IMR-90 (cell line): ENCODE measurements at regions not wholly inside any gene's neighbourhood (a gene's known extent, or its start where the extent isn't known, plus 50 kb on each side); places are given as distances from the start of the nearest gene placed in this dataset.

ENCODE experiments used
- ATAC-seq: fragments of 200-7000 bp; cut with Tn5 transposase; 2 replicates; pipeline ENCODE4 v1.9.1; 2020; ENCODE audit warnings: low read depth, mild to moderate bottlenecking, moderate library complexity
- BruUV-seq: library from RNA; stranded (reverse); fragments of 400-500 nt; replicated peaks from 2 replicates; lab custom pipeline; 2021; lab: Mats Ljungman, UMichigan
- CTCF ChIA-PET: fragments of 300-600 bp; formaldehyde crosslinking; extraction: SDS; loops from one replicate; lab custom pipeline; 2021; ENCODE audit warnings: antibody characterized with exemption; lab: Yijun Ruan, JAX
- POLR2A ChIA-PET: fragments of 300-600 bp; sonication (Branson Sonifier 250); formaldehyde crosslinking; loops from one replicate; lab custom pipeline; 2022; ENCODE audit warnings: antibody characterized with exemption; ENCODE audit not compliant: unreplicated experiment; lab: Charles Lee
- DNase-seq: peaks from one replicate; pipeline ENCODE4 v3.0.0; 2013
- H2AFZ ChIP-seq: replicated peaks from 2 replicates; pipeline ENCODE3; 2013; ENCODE audit warnings: low read length, mild to moderate bottlenecking; ENCODE audit not compliant: poor library complexity
- H2AK5ac ChIP-seq: 2 replicates; pipeline ENCODE4 v1.6.1; 2013; ENCODE audit warnings: low read depth, low read length, inconsistent platforms
- H2AK9ac ChIP-seq: replicated peaks from 2 replicates; pipeline ENCODE3; 2013; ENCODE audit warnings: mild to moderate bottlenecking, low read depth, low read length, moderate library complexity; ENCODE audit not compliant: poor library complexity
- H2BK120ac ChIP-seq: 2 replicates; pipeline ENCODE4 v1.6.1; 2013; ENCODE audit warnings: low read depth, low read length, inconsistent platforms
- H2BK15ac ChIP-seq: 3 replicates; pipeline ENCODE4 v1.6.1; 2013; ENCODE audit warnings: low read depth, low read length, inconsistent platforms
- H2BK20ac ChIP-seq: 2 replicates; pipeline ENCODE4 v1.6.1; 2013; ENCODE audit warnings: low read depth, mild to moderate bottlenecking, inconsistent platforms, low read length, moderate library complexity
- H2BK5ac ChIP-seq: 2 replicates; pipeline ENCODE4 v1.6.1; 2013; ENCODE audit warnings: mild to moderate bottlenecking, low read depth, low read length, inconsistent platforms; ENCODE audit not compliant: poor library complexity, severe bottlenecking
- H3K14ac ChIP-seq: replicated peaks from 2 replicates; pipeline ENCODE4 v1.6.1; 2013; ENCODE audit warnings: low read depth, low read length, inconsistent platforms
- H3K18ac ChIP-seq: 2 replicates; pipeline ENCODE4 v1.6.1; 2013; ENCODE audit warnings: low read depth, low read length, control low read depth
- H3K23ac ChIP-seq: 2 replicates; pipeline ENCODE4 v1.6.1; 2013; ENCODE audit warnings: low read depth, low read length, inconsistent platforms
- H3K27ac ChIP-seq: 2 replicates; pipeline ENCODE4 v1.5.1; 2013; ENCODE audit warnings: mild to moderate bottlenecking, control low read depth, low read length; ENCODE audit not compliant: insufficient read depth
- H3K27me3 ChIP-seq: 2 replicates; pipeline ENCODE4 v1.6.1; 2013; ENCODE audit warnings: low read length; ENCODE audit not compliant: control insufficient read depth, insufficient read depth
- H3K36me3 ChIP-seq: 2 replicates; pipeline ENCODE4 v1.6.1; 2013; ENCODE audit warnings: low read length, mixed read lengths; ENCODE audit not compliant: control insufficient read depth, insufficient read depth
- H3K4ac ChIP-seq: 2 replicates; pipeline ENCODE4 v1.6.1; 2013; ENCODE audit warnings: low read depth, low read length, inconsistent platforms
- H3K4me1 ChIP-seq: 2 replicates; pipeline ENCODE4 v1.6.1; 2013; ENCODE audit warnings: low read length, mixed read lengths; ENCODE audit not compliant: control insufficient read depth, insufficient read depth
- H3K4me2 ChIP-seq: 2 replicates; pipeline ENCODE4 v1.6.1; 2013; ENCODE audit warnings: low read depth, mild to moderate bottlenecking, control low read depth, low read length, moderate library complexity
- H3K4me3 ChIP-seq: 2 replicates; pipeline ENCODE4 v1.5.1; 2013; ENCODE audit warnings: low read depth, mild to moderate bottlenecking, control low read depth, low read length, moderate library complexity; ENCODE audit not compliant: insufficient read depth
- H3K56ac ChIP-seq: 2 replicates; pipeline ENCODE4 v1.6.1; 2013; ENCODE audit warnings: low read length, inconsistent platforms; ENCODE audit not compliant: insufficient read depth; ENCODE audit errors: extremely low read depth
- H3K79me1 ChIP-seq, 2 experiments: 2 replicates each; pipeline ENCODE4 v1.6.1; 2013; ENCODE audit warnings: low read length in 2 of 2, inconsistent platforms in 1 of 2, low read depth in 1 of 2
- H3K9ac ChIP-seq: 2 replicates; pipeline ENCODE4 v1.6.1; 2013; ENCODE audit warnings: low read depth, low read length, control low read depth
- H3K9me1 ChIP-seq: 2 replicates; pipeline ENCODE4 v1.6.1; 2013; ENCODE audit warnings: low read length, inconsistent platforms; ENCODE audit not compliant: insufficient read depth
- H3K9me3 ChIP-seq: 2 replicates; pipeline ENCODE4 v1.6.1; 2013; ENCODE audit warnings: low read length; ENCODE audit not compliant: control insufficient read depth, insufficient read depth
- H4K20me1 ChIP-seq: 2 replicates; pipeline ENCODE4 v1.6.1; 2013; ENCODE audit warnings: low read length, inconsistent platforms; ENCODE audit not compliant: insufficient read depth
- H4K5ac ChIP-seq: 2 replicates; pipeline ENCODE4 v1.6.1; 2013; ENCODE audit warnings: mild to moderate bottlenecking, low read depth, low read length, control low read depth
- H4K8ac ChIP-seq, 2 experiments: 2 replicates each; pipeline ENCODE4 v1.6.1; 2013; ENCODE audit warnings: low read depth in 2 of 2, low read length in 2 of 2, control low read depth in 1 of 2, inconsistent platforms in 1 of 2
- H4K91ac ChIP-seq: 2 replicates; pipeline ENCODE4 v1.6.1; 2013; ENCODE audit warnings: low read depth, low read length, inconsistent platforms; ENCODE audit not compliant: insufficient read depth
- FOS ChIP-seq: fragments of 150-350 bp; IDR thresholded peaks from 2 replicates; pipeline ENCODE4 v1.6.1; 2016; ENCODE audit warnings: low read depth, low read length
- MXI1 ChIP-seq: IDR thresholded peaks from 2 replicates; pipeline ENCODE4 v1.6.1; 2012; ENCODE audit warnings: low read depth, mild to moderate bottlenecking, low read length, moderate library complexity, borderline replicate concordance
- RAD21 ChIP-seq: IDR thresholded peaks from 2 replicates; pipeline ENCODE4 v1.6.1; 2012; ENCODE audit warnings: low read length, improper control_type of control experiment
- RCOR1 ChIP-seq: IDR thresholded peaks from 2 replicates; pipeline ENCODE4 v1.6.1; 2012; ENCODE audit warnings: mild to moderate bottlenecking, low read length, improper control_type of control experiment; ENCODE audit not compliant: insufficient replicate concordance
- WGBS, 2 experiments: methylation state at CpG; one replicate each; pipeline versions ENCODE4 v1.1.5 to v1.1.7; 2013; ENCODE audit warnings: missing lambda C conversion rate in 2 of 2; ENCODE audit not compliant: insufficient read length in 1 of 2; ENCODE audit errors: extremely low coverage in 2 of 2; 5-methylcytosine and 5-hydroxymethylcytosine counted together
- dilution Hi-C: fragments of 300-500 bp; cut with HindIII; formaldehyde crosslinking; loops from one replicate; pipeline ENCODE4 v1.14.3; 2018; ENCODE audit warnings: low sequenced_read_pairs; ENCODE audit not compliant: unreplicated experiment
- in situ Hi-C: fragments of 300-500 bp; cut with MboI; formaldehyde crosslinking; loops from 3 replicates; pipeline ENCODE4 v1.14.3; 2019; ENCODE audit warnings: low sequenced_read_pairs, inconsistent platforms, mixed read lengths
- intact Hi-C: fragments of 100-400 bp; cut with micrococcal nuclease; formaldehyde crosslinking; loops from 2 replicates; pipeline ENCODE4 v1.10.0; 2022

DNA sequence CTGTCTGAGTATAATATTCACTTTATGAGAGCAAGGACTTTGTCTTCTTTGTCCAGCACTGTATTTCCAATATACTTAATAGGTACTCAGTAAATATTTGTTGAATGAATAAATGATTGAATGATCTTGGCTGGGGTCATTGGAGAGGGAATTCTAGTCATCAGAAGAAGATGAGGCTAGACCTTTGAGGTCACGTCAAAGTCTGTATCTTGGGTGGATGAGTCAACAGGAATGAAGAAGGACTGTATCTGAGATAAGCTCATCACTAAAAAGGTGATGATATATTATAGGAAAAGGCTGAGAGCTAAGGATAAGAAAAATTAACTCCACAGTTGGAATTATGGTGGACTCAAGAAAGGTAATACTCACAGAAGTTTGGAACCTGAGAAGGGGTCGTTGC is 125.1 kb upstream of the MAGI3 start:
- BruUV-seq: no TSS peak
- CTCF ChIA-PET: no interaction called here
- Histone ChIP-seq H2AK9ac (no peak overlapping the region), H3K27ac (no peak overlapping the region), H4K8ac (no peak overlapping the region), H2BK5ac (no peak overlapping the region), H3K56ac (no peak overlapping the region), H4K5ac (no peak overlapping the region), H3K23ac (no peak overlapping the region), H3K14ac (no peak overlapping the region), H3K27me3 (peaks cover 6% of the 10 kb centered on the region), H3K18ac (no peak overlapping the region), H3K36me3 (no peaks in the 10 kb centered on the region), H4K91ac (no peak overlapping the region), H2BK20ac (no peak overlapping the region), H3K4me3 (no peak overlapping the region), H3K9me1 (no peaks in the 10 kb centered on the region), H2BK15ac (no peak overlapping the region), H3K79me1 (no peaks in the 10 kb centered on the region), H3K9ac (no peak overlapping the region), H2AK5ac (no peak overlapping the region), H2AFZ (no peak overlapping the region), H4K20me1 (no peaks in the 10 kb centered on the region), H3K9me3 (no peaks in the 10 kb centered on the region), H3K4me2 (no peak overlapping the region), H3K4me1 (no peaks in the 10 kb centered on the region), H2BK120ac (no peak overlapping the region), H3K4ac (no peak overlapping the region)
- DNase-seq (no peak), ATAC-seq (no peak)
- POLR2A ChIA-PET: interaction anchor here (0.5 kb wide), 1 partner anchor 69 kb away, joined by 3 read pairs; no protein-coding TSS in a partner anchor
- in situ Hi-C loops: no loop called here
- dilution Hi-C loops: no loop called here
- TF ChIP-seq FOS: no peak
- TF ChIP-seq RCOR1: no peak
- TF ChIP-seq MXI1: no peak
- no peak for TF ChIP-seq RAD21
- intact Hi-C loops: no loop called here
- no CpG with 5 or more reads among the region's 2 CpGs for WGBS, 2 experiments
